ENCODE measurements at regions not wholly inside any gene's neighbourhood (a gene's known extent, or its start where the extent isn't known, plus 50 kb on each side); places are given as distances from the start of the nearest gene placed in this dataset.

GRCh38 chr5:120236360-120236759 is 227.7 kb upstream of the PRR16 start:
- intact Hi-C loops (cut with DNase I; ENCODE audit: low total_unique reads): no loop called here
- TF ChIP-seq POLR2AphosphoS5 (IDR thresholded peaks at IDR 0.05) (no peak), POLR2A (IDR thresholded peaks at IDR 0.05) (no peak), CTCF (IDR thresholded peaks at IDR 0.05) (no peak)
- DNase-seq (ENCODE audit: low spot score in 2 of 2): no peak
- Histone ChIP-seq H3K27me3 (no peaks in the 10 kb centered on the region), H3K4me1 (no peaks in the 10 kb centered on the region), H3K36me3 (no peaks in the 10 kb centered on the region), H3K27ac (no peak overlapping the region), H3K4me3 (no peak overlapping the region), H3K9me3 (no peaks in the 10 kb centered on the region)

GRCh38 chr5:120239086-120239485 is 225.0 kb upstream of the PRR16 start:
- no peaks in the 10 kb centered on the region for H3K27me3 ChIP-seq

GRCh38 chr5:120240706-120241105 is 223.4 kb upstream of the PRR16 start:
- no peaks in the 10 kb centered on the region for H3K27me3 ChIP-seq
- H3K4me1 ChIP-seq: no peaks in the 10 kb centered on the region
- no peak for DNase-seq (ENCODE audit: low spot score in 2 of 2)
- no peak overlapping the region for H3K4me3 ChIP-seq
- intact Hi-C loops (cut with DNase I; ENCODE audit: low total_unique reads): no loop called here
- no peaks in the 10 kb centered on the region for H3K36me3 ChIP-seq
- no peak overlapping the region for H3K27ac ChIP-seq
- no peaks in the 10 kb centered on the region for H3K9me3 ChIP-seq
- TF ChIP-seq POLR2AphosphoS5 (IDR thresholded peaks at IDR 0.05) (no peak), CTCF (IDR thresholded peaks at IDR 0.05) (no peak), POLR2A (IDR thresholded peaks at IDR 0.05) (no peak)

More at GRCh38 chr5:120239086-120239485, 225.0 kb upstream of the PRR16 start:
- DNase-seq (ENCODE audit: low spot score in 2 of 2): no peak
- no peak overlapping the region for H3K4me3 ChIP-seq
- H3K4me1 ChIP-seq: no peaks in the 10 kb centered on the region
- intact Hi-C loops (cut with DNase I; ENCODE audit: low total_unique reads): no loop called here
- H3K36me3 ChIP-seq: no peaks in the 10 kb centered on the region
- TF ChIP-seq CTCF (IDR thresholded peaks at IDR 0.05) (no peak), POLR2AphosphoS5 (IDR thresholded peaks at IDR 0.05) (no peak), POLR2A (IDR thresholded peaks at IDR 0.05) (no peak)
- no peak overlapping the region for H3K27ac ChIP-seq
- no peaks in the 10 kb centered on the region for H3K9me3 ChIP-seq

- no peaks in the 10 kb centered on the region for H3K27me3 ChIP-seq
- no peaks in the 10 kb centered on the region for H3K4me1 ChIP-seq
- intact Hi-C loops (cut with DNase I; ENCODE audit: low total_unique reads): no loop called here
- H3K27ac ChIP-seq: no peak overlapping the region
- no peak for TF ChIP-seq POLR2A (IDR thresholded peaks at IDR 0.05)
- TF ChIP-seq POLR2AphosphoS5 (IDR thresholded peaks at IDR 0.05): no peak
- no peak for TF ChIP-seq CTCF (IDR thresholded peaks at IDR 0.05)
- no peaks in the 10 kb centered on the region for H3K9me3 ChIP-seq
- H3K36me3 ChIP-seq: no peaks in the 10 kb centered on the region
- no peak overlapping the region for H3K4me3 ChIP-seq
- DNase-seq (ENCODE audit: low spot score in 2 of 2): no peak
Measured at GRCh38 chr5:120241400-120241799, 222.7 kb upstream of the PRR16 start.

- intact Hi-C loops (cut with DNase I; ENCODE audit: low total_unique reads): no loop called here
- no peaks in the 10 kb centered on the region for H3K27me3 ChIP-seq
- H3K4me1 ChIP-seq: no peaks in the 10 kb centered on the region
- H3K4me3 ChIP-seq: no peak overlapping the region
- no peaks in the 10 kb centered on the region for H3K36me3 ChIP-seq
- no peak overlapping the region for H3K27ac ChIP-seq
- TF ChIP-seq CTCF (IDR thresholded peaks at IDR 0.05) (no peak), POLR2A (IDR thresholded peaks at IDR 0.05) (no peak), POLR2AphosphoS5 (IDR thresholded peaks at IDR 0.05) (no peak)
- DNase-seq (ENCODE audit: low spot score in 2 of 2): no peak
- H3K9me3 ChIP-seq: no peaks in the 10 kb centered on the region
Measured at GRCh38 chr5:120251898-120252297, 212.2 kb upstream of the PRR16 start.
